Activated T-helper 2 cell treated with anti-CD3 and anti-CD28 coated beads, Interferon-gamma antibody, Interleukin-2, Interleukin-4, amounts not matched to agents 10 μg/mL and 5 μg/mL and 100 μg/mL, durations not matched to agents 14 hours and 24 hours and 36 hours (primary cell): ENCODE measurements at regions not wholly inside any gene's neighbourhood (a gene's known extent, or its start where the extent isn't known, plus 50 kb on each side); places are given as distances from the start of the nearest gene placed in this dataset.

Experiments used
- DNase-seq: peaks from one replicate; pipeline ENCODE4 v3.0.0; 2021; ENCODE audit warnings: low spot score
- H3K27ac Mint-ChIP-seq: one replicate; pipeline ENCODE4 v1.8.0; 2021; ENCODE audit warnings: mixed read lengths
- H3K27me3 Mint-ChIP-seq: one replicate; pipeline ENCODE4 v1.8.0; 2021; ENCODE audit warnings: low read depth, mixed read lengths
- H3K36me3 Mint-ChIP-seq: one replicate; pipeline ENCODE4 v1.8.0; 2021; ENCODE audit warnings: low read depth, mixed read lengths
- H3K4me1 Mint-ChIP-seq: one replicate; pipeline ENCODE4 v1.8.0; 2021; ENCODE audit warnings: low read depth, mixed read lengths
- H3K4me3 Mint-ChIP-seq: one replicate; pipeline ENCODE4 v1.8.0; 2021; ENCODE audit warnings: low read depth, mild to moderate bottlenecking, moderate library complexity, mixed read lengths
- H3K9me3 Mint-ChIP-seq: one replicate; pipeline ENCODE4 v1.8.0; 2021; ENCODE audit warnings: mixed read lengths
- intact Hi-C: fragments of 100-400 bp; cut with micrococcal nuclease; formaldehyde crosslinking; loops from one replicate; pipeline ENCODE4 v1.15.1; 2023

DNA sequence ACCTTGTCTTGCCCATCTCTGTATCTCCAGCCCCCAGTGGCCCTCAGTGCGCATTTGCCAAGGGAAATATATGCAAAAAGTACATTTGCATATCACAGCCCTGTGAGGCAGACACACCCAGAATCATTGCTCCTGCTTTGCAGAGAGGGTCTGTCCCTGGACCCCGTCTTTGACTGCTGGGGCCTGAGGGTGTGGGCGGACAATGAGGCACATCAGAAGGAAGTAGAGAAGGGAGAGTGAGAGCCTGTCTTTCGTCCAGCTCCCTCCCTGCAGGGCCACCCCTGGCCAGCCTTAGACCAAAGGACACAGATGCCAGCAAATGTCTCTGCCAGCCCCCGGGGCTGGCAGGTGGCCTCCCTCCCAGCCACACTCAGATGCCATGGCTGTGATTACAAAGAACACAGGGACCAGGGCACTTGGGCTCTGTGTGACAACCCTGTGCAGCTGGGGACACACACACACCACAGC is 516.2 kb upstream of the MYT1L start:
- H3K4me1 Mint-ChIP-seq, result no peaks in the 10 kb centered on the region
- DNase-seq, result no peak
- H3K4me3 Mint-ChIP-seq, result no peak overlapping the region
- no peaks in the 10 kb centered on the region for H3K9me3 Mint-ChIP-seq
- intact Hi-C loops, result no loop called here
- no peaks in the 10 kb centered on the region for H3K27me3 Mint-ChIP-seq
- H3K36me3 Mint-ChIP-seq, result no peaks in the 10 kb centered on the region
- H3K27ac Mint-ChIP-seq, result no peak overlapping the region

DNA sequence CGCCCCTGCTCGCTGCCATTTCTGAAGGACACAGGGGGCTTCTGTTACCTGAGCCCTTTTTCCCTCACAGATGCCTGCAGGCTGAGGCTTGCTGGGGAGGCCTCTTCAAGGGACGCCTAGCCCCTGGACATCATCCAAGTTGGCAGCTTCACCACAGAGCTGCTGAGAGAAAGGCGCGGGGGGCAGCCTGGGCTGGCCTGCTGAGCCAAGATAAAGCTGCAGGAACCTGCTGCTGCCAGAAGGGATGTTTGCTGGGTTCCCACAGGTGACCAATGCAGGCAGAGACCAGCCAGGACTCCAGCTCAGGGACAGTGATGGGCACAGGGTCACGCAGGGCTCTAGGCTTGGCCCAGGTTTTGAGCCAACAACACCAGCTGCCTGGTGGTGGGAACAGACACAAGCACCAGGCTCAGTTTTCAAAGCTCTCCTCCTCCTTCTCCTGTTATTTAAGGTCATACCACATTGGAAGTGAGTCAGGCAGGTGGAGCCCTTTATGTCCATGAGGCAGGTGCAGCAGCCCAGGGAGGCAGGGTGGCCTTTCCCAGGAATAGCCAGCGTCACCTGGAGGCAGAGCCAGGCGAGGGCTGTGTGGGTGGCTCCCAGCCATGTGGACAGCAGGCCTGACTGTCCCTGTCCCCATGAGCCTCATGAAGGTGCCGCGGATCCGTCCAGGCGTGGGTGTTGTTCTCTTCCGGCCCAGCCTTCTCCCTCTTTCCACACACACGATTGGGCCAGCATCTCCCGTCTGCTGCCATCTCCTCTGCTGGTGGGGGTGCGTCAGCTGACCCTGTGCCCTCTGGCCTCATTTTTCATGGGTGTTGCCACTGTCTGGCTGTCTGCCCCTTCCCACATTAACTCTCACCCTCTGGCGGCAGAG is 515.5 kb upstream of the MYT1L start:
- H3K4me1 Mint-ChIP-seq, result no peaks in the 10 kb centered on the region
- intact Hi-C loops, result no loop called here
- H3K4me3 Mint-ChIP-seq, result no peak overlapping the region

DNA sequence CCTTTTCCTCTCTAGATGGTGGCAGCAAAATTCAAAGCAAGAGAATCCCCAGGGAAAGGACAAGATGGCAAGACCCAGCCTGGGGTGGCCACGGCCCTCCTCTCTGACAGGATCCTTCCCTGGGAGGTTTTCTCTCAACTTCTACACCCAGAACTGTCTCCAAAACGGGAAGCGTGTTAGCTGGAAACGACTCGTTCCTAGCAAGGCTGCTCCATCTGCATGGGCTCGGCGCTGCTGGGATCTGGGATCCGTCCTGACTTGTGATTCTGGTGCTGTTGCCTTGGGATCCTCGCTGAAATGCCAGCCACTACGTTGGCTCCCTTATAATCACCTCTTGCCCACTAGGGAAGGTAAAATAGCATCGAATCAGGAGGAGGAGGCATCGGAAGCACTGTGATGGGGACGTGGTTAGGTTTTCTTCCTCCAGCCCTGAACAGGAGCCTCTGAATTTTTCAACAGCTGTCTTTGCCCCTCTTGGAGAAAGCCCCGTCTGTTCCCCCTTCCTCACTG is 514.8 kb upstream of the MYT1L start:
- no peaks in the 10 kb centered on the region for H3K9me3 Mint-ChIP-seq
- H3K4me1 Mint-ChIP-seq, result no peaks in the 10 kb centered on the region
- intact Hi-C loops, result no loop called here
- H3K4me3 Mint-ChIP-seq, result no peak overlapping the region
- H3K27ac Mint-ChIP-seq, result no peak overlapping the region
- H3K36me3 Mint-ChIP-seq, result no peaks in the 10 kb centered on the region
- no peak for DNase-seq
- no peaks in the 10 kb centered on the region for H3K27me3 Mint-ChIP-seq

More for the DNA sequence above, 515.5 kb upstream of the MYT1L start:
- Mint-ChIP-seq H3K27me3 (no peaks in the 10 kb centered on the region), H3K27ac (no peak overlapping the region), H3K9me3 (no peaks in the 10 kb centered on the region), H3K36me3 (no peaks in the 10 kb centered on the region)
- DNase-seq, result no peak

DNA sequence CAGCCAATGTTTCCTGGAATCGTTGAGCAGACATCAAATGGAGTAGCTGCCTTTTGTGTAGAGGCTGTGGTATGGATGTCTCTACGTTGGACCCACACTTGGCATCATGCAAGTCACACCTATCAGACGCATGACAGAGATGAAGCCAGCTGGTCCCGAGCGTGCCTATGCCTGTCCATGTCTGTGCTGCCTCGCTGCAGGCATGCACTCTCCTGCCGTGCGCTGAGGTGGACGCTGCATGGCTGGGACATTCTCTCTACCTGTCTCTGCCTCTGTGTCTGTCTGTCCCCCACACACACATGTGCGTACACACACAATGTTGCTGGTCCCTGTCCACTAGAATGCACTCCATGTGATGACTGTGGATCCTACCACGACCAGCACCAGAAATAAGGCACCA is 514.2 kb upstream of the MYT1L start:
- H3K9me3 Mint-ChIP-seq, result no peaks in the 10 kb centered on the region
- no peaks in the 10 kb centered on the region for H3K27me3 Mint-ChIP-seq
- H3K36me3 Mint-ChIP-seq, result no peaks in the 10 kb centered on the region
- H3K27ac Mint-ChIP-seq, result no peak overlapping the region
- intact Hi-C loops, result no loop called here
- no peak for DNase-seq
- H3K4me1 Mint-ChIP-seq, result no peaks in the 10 kb centered on the region
- H3K4me3 Mint-ChIP-seq, result no peak overlapping the region

DNA sequence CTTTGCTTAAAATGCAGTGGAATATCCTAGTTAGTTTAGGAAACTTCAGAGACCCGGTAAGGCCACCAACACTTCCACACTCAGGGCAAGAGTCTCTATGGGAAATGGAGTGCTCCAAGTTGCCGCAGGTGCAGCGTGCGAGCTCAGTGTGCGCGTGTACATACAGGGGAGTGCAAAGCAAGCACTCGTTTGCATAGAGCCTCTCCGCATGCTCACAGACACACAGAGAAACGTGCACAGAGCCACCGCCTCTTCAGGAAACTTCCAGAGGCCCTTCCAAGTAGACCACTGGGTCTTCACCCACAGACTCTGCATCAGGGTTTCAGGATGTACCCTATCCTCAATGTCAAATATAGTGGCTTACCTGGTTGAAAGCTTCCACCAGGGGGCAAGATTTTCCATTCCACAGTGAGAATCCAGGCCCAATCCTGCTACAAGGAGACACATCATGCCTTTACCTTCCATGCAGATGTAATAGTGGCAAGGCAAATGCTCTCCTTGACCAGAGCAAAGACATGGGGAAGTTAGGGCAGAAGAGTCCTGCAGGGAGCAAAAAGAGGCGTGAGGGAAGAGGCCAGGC is 513.0 kb upstream of the MYT1L start:
- intact Hi-C loops, result no loop called here

DNA sequence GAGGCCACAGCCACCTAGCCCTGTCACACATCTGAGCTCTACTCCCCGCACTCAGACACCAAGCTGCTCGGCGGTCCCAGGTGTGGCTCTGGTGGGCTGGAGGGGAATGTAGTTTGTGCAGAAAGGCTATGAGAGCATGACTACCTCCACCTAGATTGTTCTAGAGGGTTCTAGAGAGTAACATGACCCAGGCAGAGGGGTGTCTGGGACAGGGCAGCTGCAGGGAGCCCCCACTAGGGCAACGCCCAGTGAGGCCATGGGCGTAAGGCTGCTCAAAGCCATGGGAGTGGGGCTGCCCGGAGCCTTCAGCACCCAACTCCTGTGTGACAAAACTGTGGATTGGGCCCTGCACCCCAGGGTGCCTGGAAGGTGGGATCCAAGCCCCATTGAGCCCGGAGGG is 511.4 kb upstream of the MYT1L start:
- Mint-ChIP-seq H3K36me3 (no peaks in the 10 kb centered on the region), H3K9me3 (no peaks in the 10 kb centered on the region), H3K27ac (no peak overlapping the region), H3K4me3 (no peak overlapping the region), H3K4me1 (no peaks in the 10 kb centered on the region), H3K27me3 (no peaks in the 10 kb centered on the region)
- intact Hi-C loops, result no loop called here
- DNase-seq, result no peak

More for the DNA sequence above, 513.0 kb upstream of the MYT1L start:
- Mint-ChIP-seq H3K27ac (no peak overlapping the region), H3K4me3 (no peak overlapping the region), H3K27me3 (no peaks in the 10 kb centered on the region), H3K9me3 (no peaks in the 10 kb centered on the region), H3K4me1 (no peaks in the 10 kb centered on the region), H3K36me3 (no peaks in the 10 kb centered on the region)
- DNase-seq, result no peak

DNA sequence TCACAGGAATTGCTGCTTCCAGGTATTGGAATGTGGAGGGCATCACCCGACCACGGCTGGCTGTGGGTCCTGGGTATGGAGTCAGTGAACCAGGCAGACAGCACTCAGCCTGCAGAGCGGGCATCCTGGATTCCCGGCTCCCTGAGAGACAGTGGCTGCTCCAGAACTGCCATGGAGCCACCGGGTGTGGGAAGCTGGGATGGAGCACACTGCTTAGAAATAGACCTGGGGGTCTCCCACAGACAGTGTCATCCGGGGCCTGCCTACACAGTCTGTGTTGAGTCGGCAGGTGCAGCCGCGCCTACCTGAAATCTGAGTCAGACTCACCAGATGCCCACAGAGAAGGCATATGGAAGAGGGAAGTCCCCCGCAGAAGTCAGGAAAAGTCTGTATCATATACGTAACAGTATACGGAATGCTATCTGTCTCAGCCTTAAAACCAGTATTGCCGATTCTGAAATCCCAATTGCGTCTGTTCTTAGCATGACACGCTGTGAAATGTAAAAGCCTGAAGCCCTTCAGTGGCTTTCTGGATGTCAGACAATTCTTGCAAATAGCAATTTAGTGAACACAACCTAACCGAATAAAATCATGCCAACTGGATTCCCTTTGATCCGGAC is 509.7 kb upstream of the MYT1L start:
- H3K9me3 Mint-ChIP-seq, result no peaks in the 10 kb centered on the region
- no peak overlapping the region for H3K27ac Mint-ChIP-seq
- no peaks in the 10 kb centered on the region for H3K36me3 Mint-ChIP-seq
- no peak for DNase-seq
- intact Hi-C loops, result no loop called here
- no peaks in the 10 kb centered on the region for H3K27me3 Mint-ChIP-seq
- H3K4me3 Mint-ChIP-seq, result no peak overlapping the region
- no peaks in the 10 kb centered on the region for H3K4me1 Mint-ChIP-seq

DNA sequence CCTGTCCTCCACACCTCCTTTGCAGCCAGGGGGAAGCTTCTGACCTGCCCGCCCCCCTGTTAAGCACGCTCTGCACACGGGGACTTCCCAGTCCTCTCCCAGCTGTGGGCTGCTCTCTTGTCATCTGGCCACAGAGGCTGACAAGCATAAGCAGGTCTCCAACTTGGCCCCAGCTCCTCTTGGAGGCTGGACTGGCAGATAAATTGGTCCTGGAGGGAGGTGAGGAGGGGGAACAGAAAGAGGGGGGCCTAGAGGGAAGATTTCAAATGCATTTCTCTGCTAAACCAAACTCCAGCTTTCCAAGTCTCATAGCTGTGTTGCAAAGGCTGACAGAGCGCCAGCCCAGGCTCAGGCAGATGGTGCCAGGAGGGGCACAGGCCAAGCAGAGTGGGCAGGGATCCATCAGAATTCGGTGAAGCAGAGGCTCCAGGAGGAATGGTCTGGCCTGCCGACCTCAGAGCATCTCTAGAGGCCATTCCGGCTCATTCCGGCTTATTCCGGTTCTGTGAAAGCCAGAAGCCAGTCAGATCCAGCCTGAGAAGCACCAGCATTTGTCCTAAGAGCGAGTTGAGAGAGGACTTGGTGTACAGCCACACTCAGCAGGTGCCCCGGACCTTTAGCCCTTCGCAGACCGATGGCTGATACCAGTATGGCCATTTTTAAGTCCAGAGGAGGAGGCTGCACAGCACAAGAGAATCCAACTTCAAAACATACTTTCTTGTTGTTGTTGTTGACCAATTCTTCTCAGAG is 508.9 kb upstream of the MYT1L start:
- intact Hi-C loops, result no loop called here
- DNase-seq, result no peak
- Mint-ChIP-seq H3K36me3 (no peaks in the 10 kb centered on the region), H3K4me3 (no peak overlapping the region), H3K9me3 (no peaks in the 10 kb centered on the region), H3K27ac (no peak overlapping the region), H3K4me1 (no peaks in the 10 kb centered on the region), H3K27me3 (no peaks in the 10 kb centered on the region)

DNA sequence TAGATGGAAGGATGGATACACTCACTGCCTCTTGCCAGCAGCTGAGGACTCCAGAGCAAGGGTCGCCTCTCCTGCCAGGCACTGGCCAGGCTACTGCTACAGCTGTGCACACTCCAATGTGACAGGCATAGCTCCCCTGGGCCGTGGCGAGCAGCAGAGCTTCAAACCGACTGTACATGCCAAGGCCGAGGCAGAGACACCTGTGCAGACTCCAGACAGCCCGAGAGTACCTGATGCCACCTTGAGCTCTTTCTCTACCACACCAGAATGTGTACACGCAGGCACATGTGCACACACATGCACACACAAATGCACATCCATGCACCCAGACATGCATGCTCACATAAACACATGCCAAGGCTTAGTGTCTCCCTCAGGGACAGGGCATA is 508.3 kb upstream of the MYT1L start:
- Mint-ChIP-seq H3K36me3 (no peaks in the 10 kb centered on the region), H3K4me1 (no peaks in the 10 kb centered on the region), H3K9me3 (no peaks in the 10 kb centered on the region), H3K4me3 (no peak overlapping the region), H3K27ac (no peak overlapping the region), H3K27me3 (no peaks in the 10 kb centered on the region)
- intact Hi-C loops, result no loop called here
- DNase-seq, result no peak

DNA sequence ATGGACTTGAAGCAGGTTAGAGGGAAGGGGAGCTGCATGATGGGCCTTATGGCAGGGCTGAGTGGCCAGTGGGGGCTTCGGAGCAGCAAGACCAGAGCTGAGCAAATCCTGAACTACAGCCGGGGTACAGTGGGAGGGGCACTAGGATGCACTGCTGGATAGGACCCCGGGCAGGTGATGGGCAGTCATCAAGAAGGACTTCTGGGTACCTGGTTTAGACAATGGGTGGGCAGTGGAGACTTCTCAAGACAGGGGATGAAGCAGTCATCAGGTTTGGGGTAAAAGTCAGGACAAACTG is 507.4 kb upstream of the MYT1L start:
- Mint-ChIP-seq H3K27ac (no peak overlapping the region), H3K4me1 (no peaks in the 10 kb centered on the region), H3K36me3 (no peaks in the 10 kb centered on the region), H3K4me3 (no peak overlapping the region), H3K9me3 (no peaks in the 10 kb centered on the region), H3K27me3 (no peaks in the 10 kb centered on the region)
- intact Hi-C loops, result no loop called here
- DNase-seq, result no peak

DNA sequence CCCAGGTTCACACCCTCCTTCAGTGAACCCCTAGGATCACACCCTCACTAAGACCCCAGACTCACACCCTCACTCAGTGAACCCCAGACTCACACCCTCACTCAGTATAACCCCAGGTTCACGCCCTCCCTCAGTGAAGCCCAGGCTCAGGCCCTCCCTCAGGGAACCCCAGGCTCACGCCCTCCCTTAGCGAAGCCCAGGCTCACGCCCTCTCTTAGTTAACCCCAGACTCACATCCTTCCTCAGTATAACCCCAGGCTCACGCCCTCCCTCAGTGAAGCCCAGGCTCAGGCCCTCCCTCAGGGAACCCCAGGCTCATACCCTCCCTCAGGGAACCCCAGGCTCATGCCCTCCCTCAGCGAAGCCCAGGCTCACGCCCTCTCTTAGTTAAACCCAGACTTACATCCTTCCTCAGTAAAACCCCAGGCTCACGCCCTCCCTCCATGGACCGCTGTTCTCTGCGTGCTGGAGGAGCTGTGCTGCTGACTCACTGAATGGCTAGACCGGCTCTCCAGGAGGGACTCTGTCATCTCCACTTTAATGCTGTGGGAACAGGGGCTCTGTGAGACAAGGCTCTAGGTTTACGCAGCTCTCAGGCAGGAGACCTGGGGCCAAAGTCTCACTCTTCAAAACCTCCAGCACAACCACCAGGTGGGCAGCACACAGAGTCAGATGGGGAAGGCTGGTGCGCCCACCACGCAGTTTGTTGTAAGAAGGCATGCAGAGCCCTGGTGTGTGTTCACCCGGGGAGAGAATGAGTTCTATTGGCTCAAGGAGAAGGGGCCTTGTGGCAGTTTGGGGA is 506.9 kb upstream of the MYT1L start:
- Mint-ChIP-seq H3K4me1 (no peaks in the 10 kb centered on the region), H3K9me3 (no peaks in the 10 kb centered on the region), H3K4me3 (no peak overlapping the region), H3K27me3 (no peaks in the 10 kb centered on the region), H3K36me3 (no peaks in the 10 kb centered on the region), H3K27ac (no peak overlapping the region)
- no peak for DNase-seq
- intact Hi-C loops, result no loop called here

DNA sequence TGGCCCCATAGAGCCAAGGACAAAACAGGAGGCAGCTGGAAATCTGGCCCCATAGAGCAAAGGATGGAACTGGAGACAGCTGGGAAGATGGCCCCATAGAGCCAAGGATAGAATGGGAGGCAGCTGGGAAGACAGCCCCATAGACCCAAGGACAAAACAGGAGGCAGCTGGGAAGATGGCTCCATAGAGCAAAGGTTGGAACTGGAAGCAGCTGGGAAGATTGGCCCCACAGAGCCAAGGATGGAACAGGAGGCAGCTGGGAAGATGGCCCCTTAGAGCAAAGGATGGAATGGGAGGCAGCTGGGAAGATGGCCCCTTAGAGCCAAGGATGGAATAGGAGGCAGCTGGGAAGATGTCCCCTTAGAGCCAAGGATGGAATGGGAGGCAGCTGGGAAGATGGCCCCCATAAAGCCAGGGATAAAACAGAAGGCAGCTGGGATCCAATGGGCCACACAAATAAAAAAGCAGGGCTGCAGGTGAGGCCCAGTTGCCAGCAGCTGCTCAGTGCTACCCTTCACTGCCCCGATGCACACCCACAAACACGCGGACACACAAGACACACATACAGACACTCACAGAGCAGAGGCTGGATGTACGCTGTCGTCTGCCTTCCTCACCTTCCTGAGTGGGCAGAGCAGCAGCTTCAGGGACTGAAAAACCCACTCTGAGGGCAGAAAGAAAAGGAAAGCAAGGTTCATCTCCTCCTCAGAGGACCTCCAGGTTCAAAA is 505.4 kb upstream of the MYT1L start:
- H3K27me3 Mint-ChIP-seq, result no peaks in the 10 kb centered on the region
- H3K4me1 Mint-ChIP-seq, result no peaks in the 10 kb centered on the region

More for the DNA sequence above, 505.4 kb upstream of the MYT1L start:
- Mint-ChIP-seq H3K9me3 (no peaks in the 10 kb centered on the region), H3K4me3 (no peak overlapping the region), H3K27ac (no peak overlapping the region), H3K36me3 (no peaks in the 10 kb centered on the region)
- intact Hi-C loops, result no loop called here
- no peak for DNase-seq
